H1 (cell line): ENCODE measurements at regions not wholly inside any gene's neighbourhood (a gene's known extent, or its start where the extent isn't known, plus 50 kb on each side); places are given as distances from the start of the nearest gene placed in this dataset.

ENCODE experiments used
- ATF2 ChIP-seq: IDR thresholded peaks from 2 replicates; pipeline ENCODE4 v1.6.1; 2012; ENCODE audit warnings: low read length, inconsistent platforms
- ATF3 ChIP-seq: IDR thresholded peaks from 2 replicates; pipeline ENCODE4 v1.6.1; 2011; ENCODE audit warnings: low read depth, mild to moderate bottlenecking, low read length; ENCODE audit not compliant: insufficient read depth
- BRCA1 ChIP-seq: IDR thresholded peaks from 2 replicates; pipeline ENCODE4 v1.6.1; 2012; ENCODE audit warnings: low read depth, low read length, improper control_type of control experiment
- CREB1 ChIP-seq: IDR thresholded peaks from 2 replicates; pipeline ENCODE4 v1.6.1; 2012; ENCODE audit warnings: inconsistent platforms
- CTCF ChIP-seq, 3 experiments: IDR thresholded peaks; 1 replicate in 2 of 3; 2 replicates in 1 of 3; pipeline versions ENCODE4 v1.5.1 to v1.6.1; 2011; ENCODE audit warnings: low read length in 3 of 3, mild to moderate bottlenecking in 3 of 3, inconsistent platforms in 2 of 3, low read depth in 1 of 3, moderate library complexity in 1 of 3; ENCODE audit not compliant: insufficient read depth in 1 of 3; ENCODE audit errors: control extremely low read depth in 1 of 3
- EZH2 ChIP-seq: fragments of 200-600 bp; sonication (generic); IDR thresholded peaks from 2 replicates; pipeline ENCODE4 v1.7.1; 2012; ENCODE audit warnings: low read depth, mild to moderate bottlenecking, moderate library complexity, low read length, inconsistent platforms; ENCODE audit not compliant: severe bottlenecking
- HDAC6 ChIP-seq: IDR thresholded peaks from one replicate; pipeline ENCODE4 v1.7.1; 2012; ENCODE audit warnings: low read depth, mild to moderate bottlenecking, inconsistent platforms, low read length, moderate library complexity
- RXRA ChIP-seq: IDR thresholded peaks from 2 replicates; pipeline ENCODE4 v1.6.1; 2011; ENCODE audit warnings: low read depth, mild to moderate bottlenecking, low read length, moderate library complexity; ENCODE audit not compliant: insufficient read depth
- SP4 ChIP-seq: IDR thresholded peaks from 2 replicates; pipeline ENCODE4 v1.6.1; 2012; ENCODE audit warnings: low read length, inconsistent platforms
- TAF7 ChIP-seq: optimal IDR thresholded peaks from 2 replicates; pipeline ENCODE3; 2011; ENCODE audit warnings: low read depth, mild to moderate bottlenecking, inconsistent platforms, low read length, moderate library complexity, borderline replicate concordance
- USF2 ChIP-seq: IDR thresholded peaks from 2 replicates; pipeline ENCODE4 v1.6.1; 2011; ENCODE audit warnings: low read length, improper control_type of control experiment
- YY1 ChIP-seq: IDR thresholded peaks from 2 replicates; pipeline ENCODE4 v1.6.1; 2011; ENCODE audit warnings: low read depth, mild to moderate bottlenecking, low read length
- ZNF274 ChIP-seq: IDR thresholded peaks from 2 replicates; pipeline ENCODE4 v1.7.0; 2012; ENCODE audit warnings: low read length, borderline replicate concordance; ENCODE audit errors: extremely low read depth

GRCh38 chr7:114087653-114088469 lies 169.1 kb upstream of the PPP1R3A start (continued):
- TF ChIP-seq ATF3: no peak
- no peak for TF ChIP-seq RXRA
- no peak for TF ChIP-seq SP4
- TF ChIP-seq ZNF274: no peak
- TF ChIP-seq USF2: no peak
- TF ChIP-seq TAF7: no peak
- no peak for TF ChIP-seq ATF2
- peak; percentile 53; the same call in 1 of the 2 replicates for TF ChIP-seq YY1
- TF ChIP-seq HDAC6: no peak
- no peak for TF ChIP-seq BRCA1
- TF ChIP-seq CTCF (IDR thresholded peaks at IDR 0.05; ENCODE audit: control extremely low read depth in 1 of 3, insufficient read depth in 1 of 3, low read depth in 1 of 3, low read length in 3 of 3): no peak
- TF ChIP-seq CREB1: peak; percentile 54
- TF ChIP-seq EZH2: peak; percentile 20
